Suprapubic skin (tissue), 3 donors: ENCODE measurements at regions not wholly inside any gene's neighbourhood (a gene's known extent, or its start where the extent isn't known, plus 50 kb on each side); places are given as distances from the start of the nearest gene placed in this dataset.

Experiments used
- CTCF ChIP-seq, 2 donors: fragments of 200-600 bp in 1 of 2; fragments of 450-650 bp in 1 of 2; sonication (generic) in 1 of 2; IDR thresholded peaks; one replicate each; pipeline ENCODE4 v1.5.1; 2016 to 2019; ENCODE audit warnings: antibody characterized with exemption in 2 of 2, mild to moderate bottlenecking in 1 of 2, moderate library complexity in 1 of 2
- POLR2A ChIP-seq, 2 donors: fragments of 450-650 bp; IDR thresholded peaks; one replicate each; pipeline ENCODE4 v1.6.1; 2017; ENCODE audit warnings: antibody characterized with exemption in 2 of 2, mild to moderate bottlenecking in 2 of 2, moderate library complexity in 2 of 2

- no peak for TF ChIP-seq POLR2A (IDR thresholded peaks at IDR 0.05)
- TF ChIP-seq CTCF (IDR thresholded peaks at IDR 0.05) = no peak
Measured at GRCh38 chr13:91158017-91158395, 189.5 kb upstream of the MIR17HG start.
